ENCODE measurements at regions not wholly inside any gene's neighbourhood (a gene's known extent, or its start where the extent isn't known, plus 50 kb on each side); places are given as distances from the start of the nearest gene placed in this dataset.

GRCh38 chr2:128599700-128600099 lies 281.0 kb upstream of the HS6ST1 start:
- H3K4me1 ChIP-seq, result no peaks in the 10 kb centered on the region
- no peaks in the 10 kb centered on the region for H3K27me3 ChIP-seq
- H3K4me3 ChIP-seq, result no peak overlapping the region
- H3K36me3 ChIP-seq, result no peaks in the 10 kb centered on the region
- WGBS, 2 donors (ENCODE audit: low coverage in 1 of 2), result no CpG with 5 or more reads among the region's 8 CpGs
- no peaks in the 10 kb centered on the region for H3K9me3 ChIP-seq
- TF ChIP-seq EP300 (IDR thresholded peaks at IDR 0.05) (no peak), POLR2AphosphoS5 (IDR thresholded peaks at IDR 0.05) (no peak), POLR2A (IDR thresholded peaks at IDR 0.05) (no peak), CTCF (IDR thresholded peaks at IDR 0.05) (no peak)
- no peak for ATAC-seq
- no peak overlapping the region for H3K27ac ChIP-seq

- Histone ChIP-seq H3K27ac (no peak overlapping the region), H3K36me3 (no peaks in the 10 kb centered on the region), H3K27me3 (no peaks in the 10 kb centered on the region), H3K4me3 (no peak overlapping the region), H3K9me3 (no peaks in the 10 kb centered on the region), H3K4me1 (no peaks in the 10 kb centered on the region)
- TF ChIP-seq POLR2AphosphoS5 (IDR thresholded peaks at IDR 0.05), result no peak
- ATAC-seq, result no peak
- 100% methylated on average over 1 to 2 of the region's 15 CpGs for WGBS, 2 donors (ENCODE audit: low coverage in 1 of 2)
Observed at GRCh38 chr2:128600581-128601297, 282.1 kb upstream of the HS6ST1 start.

GRCh38 chr2:128601298-128602037 lies 282.8 kb upstream of the HS6ST1 start:
- no peak overlapping the region for H3K27ac ChIP-seq
- no peaks in the 10 kb centered on the region for H3K4me1 ChIP-seq
- H3K36me3 ChIP-seq, result no peaks in the 10 kb centered on the region
- no peak overlapping the region for H3K4me3 ChIP-seq
- no peaks in the 10 kb centered on the region for H3K9me3 ChIP-seq
- ATAC-seq, result no peak
- TF ChIP-seq CTCF (IDR thresholded peaks at IDR 0.05) (no peak), POLR2A (IDR thresholded peaks at IDR 0.05) (no peak), POLR2AphosphoS5 (IDR thresholded peaks at IDR 0.05) (no peak), EP300 (IDR thresholded peaks at IDR 0.05) (no peak)
- no peaks in the 10 kb centered on the region for H3K27me3 ChIP-seq
- WGBS, 2 donors (ENCODE audit: low coverage in 1 of 2), result 60 to 92% methylated on average over 1 to 3 of the region's 16 CpGs

GRCh38 chr2:128602038-128602698 lies 283.5 kb upstream of the HS6ST1 start:
- Histone ChIP-seq H3K36me3 (no peaks in the 10 kb centered on the region), H3K4me3 (no peak overlapping the region), H3K4me1 (no peaks in the 10 kb centered on the region), H3K27ac (no peak overlapping the region), H3K9me3 (no peaks in the 10 kb centered on the region), H3K27me3 (no peaks in the 10 kb centered on the region)
- WGBS, 2 donors (ENCODE audit: low coverage in 1 of 2), result 92 to 100% methylated on average over 2 to 10 of the region's 11 CpGs
- TF ChIP-seq CTCF (IDR thresholded peaks at IDR 0.05) (no peak), POLR2A (IDR thresholded peaks at IDR 0.05) (no peak)
- ATAC-seq, result no peak

GRCh38 chr2:128602699-128603101 lies 284.0 kb upstream of the HS6ST1 start:
- H3K9me3 ChIP-seq, result no peaks in the 10 kb centered on the region
- no peak for TF ChIP-seq POLR2A (IDR thresholded peaks at IDR 0.05)
- no peak for TF ChIP-seq CTCF (IDR thresholded peaks at IDR 0.05)
- no peak for TF ChIP-seq EP300 (IDR thresholded peaks at IDR 0.05)
- no peak for TF ChIP-seq POLR2AphosphoS5 (IDR thresholded peaks at IDR 0.05)
- no peaks in the 10 kb centered on the region for H3K27me3 ChIP-seq
- WGBS, 2 donors (ENCODE audit: low coverage in 1 of 2), result no CpG with 5 or more reads among the region's 14 CpGs
- ATAC-seq, result no peak
- H3K27ac ChIP-seq, result no peak overlapping the region
- no peaks in the 10 kb centered on the region for H3K4me1 ChIP-seq
- H3K4me3 ChIP-seq, result no peak overlapping the region
- H3K36me3 ChIP-seq, result no peaks in the 10 kb centered on the region

Data from gastroesophageal sphincter (tissue), 4 donors.